ENCODE measurements at regions not wholly inside any gene's neighbourhood (a gene's known extent, or its start where the extent isn't known, plus 50 kb on each side); places are given as distances from the start of the nearest gene placed in this dataset.

- Histone ChIP-seq H2AFZ (ENCODE audit: low read depth, low read length) (no peak overlapping the region), H3K27me3 (ENCODE audit: insufficient read depth, low read length) (no peaks in the 10 kb centered on the region), H3K4me3 (ENCODE audit: low read length) (no peak overlapping the region)
Measured at GRCh38 chr6:43909474-43910148, 139.6 kb downstream of the VEGFA start.

GRCh38 chr6:43907789-43908472 is 137.9 kb downstream of the VEGFA start:
- H3K36me3 ChIP-seq (ENCODE audit: insufficient read depth, low read length): no peaks in the 10 kb centered on the region
- no peaks in the 10 kb centered on the region for H3K27me3 ChIP-seq (ENCODE audit: insufficient read depth, low read length)
- no peak overlapping the region for H2AFZ ChIP-seq (ENCODE audit: low read depth, low read length)
- no peaks in the 10 kb centered on the region for H3K9me3 ChIP-seq (ENCODE audit: low read length)
- H3K4me3 ChIP-seq (ENCODE audit: low read length): no peak overlapping the region
- H3K4me1 ChIP-seq (ENCODE audit: insufficient read depth, low read length): peaks cover 3% of the 10 kb centered on the region

More at GRCh38 chr6:43909474-43910148, 139.6 kb downstream of the VEGFA start:
- no peaks in the 10 kb centered on the region for H3K36me3 ChIP-seq (ENCODE audit: insufficient read depth, low read length)
- H3K9me3 ChIP-seq (ENCODE audit: low read length): no peaks in the 10 kb centered on the region
- H3K4me1 ChIP-seq (ENCODE audit: insufficient read depth, low read length): peaks cover 3% of the 10 kb centered on the region

GRCh38 chr6:43907312-43907711 is 137.3 kb downstream of the VEGFA start:
- Histone ChIP-seq H3K4me3 (ENCODE audit: low read length) (no peak overlapping the region), H2AFZ (ENCODE audit: low read depth, low read length) (no peak overlapping the region), H3K9me3 (ENCODE audit: low read length) (no peaks in the 10 kb centered on the region), H3K4me1 (ENCODE audit: insufficient read depth, low read length) (peaks cover 3% of the 10 kb centered on the region), H3K27me3 (ENCODE audit: insufficient read depth, low read length) (no peaks in the 10 kb centered on the region), H3K36me3 (ENCODE audit: insufficient read depth, low read length) (no peaks in the 10 kb centered on the region)

- H3K27me3 ChIP-seq (ENCODE audit: insufficient read depth, low read length): peaks cover 11% of the 10 kb centered on the region
- H3K4me1 ChIP-seq (ENCODE audit: insufficient read depth, low read length): no peaks in the 10 kb centered on the region
- H2AFZ ChIP-seq (ENCODE audit: low read depth, low read length): no peak overlapping the region
Measured at GRCh38 chr6:43904311-43905123, 134.5 kb downstream of the VEGFA start.

GRCh38 chr6:43903739-43904290 is 133.8 kb downstream of the VEGFA start:
- H3K4me1 ChIP-seq (ENCODE audit: insufficient read depth, low read length): no peaks in the 10 kb centered on the region
- peaks cover 11% of the 10 kb centered on the region for H3K27me3 ChIP-seq (ENCODE audit: insufficient read depth, low read length)
- no peak overlapping the region for H3K4me3 ChIP-seq (ENCODE audit: low read length)

More at GRCh38 chr6:43904311-43905123, 134.5 kb downstream of the VEGFA start:
- Histone ChIP-seq H3K9me3 (ENCODE audit: low read length) (no peaks in the 10 kb centered on the region), H3K4me3 (ENCODE audit: low read length) (no peak overlapping the region), H3K36me3 (ENCODE audit: insufficient read depth, low read length) (no peaks in the 10 kb centered on the region)

GRCh38 chr6:43901733-43902230 is 131.8 kb downstream of the VEGFA start:
- H3K27me3 ChIP-seq (ENCODE audit: insufficient read depth, low read length): peaks cover 11% of the 10 kb centered on the region
- no peak overlapping the region for H3K4me3 ChIP-seq (ENCODE audit: low read length)
- no peaks in the 10 kb centered on the region for H3K36me3 ChIP-seq (ENCODE audit: insufficient read depth, low read length)
- no peak overlapping the region for H2AFZ ChIP-seq (ENCODE audit: low read depth, low read length)
- H3K9me3 ChIP-seq (ENCODE audit: low read length): no peaks in the 10 kb centered on the region
- no peaks in the 10 kb centered on the region for H3K4me1 ChIP-seq (ENCODE audit: insufficient read depth, low read length)

More at GRCh38 chr6:43903739-43904290, 133.8 kb downstream of the VEGFA start:
- Histone ChIP-seq H3K36me3 (ENCODE audit: insufficient read depth, low read length) (no peaks in the 10 kb centered on the region), H2AFZ (ENCODE audit: low read depth, low read length) (no peak overlapping the region), H3K9me3 (ENCODE audit: low read length) (no peaks in the 10 kb centered on the region)

GRCh38 chr6:43900916-43901732 is 131.1 kb downstream of the VEGFA start:
- Histone ChIP-seq H3K4me1 (ENCODE audit: insufficient read depth, low read length) (no peaks in the 10 kb centered on the region), H3K4me3 (ENCODE audit: low read length) (no peak overlapping the region), H3K9me3 (ENCODE audit: low read length) (no peaks in the 10 kb centered on the region), H3K27me3 (ENCODE audit: insufficient read depth, low read length) (peaks cover 11% of the 10 kb centered on the region), H3K36me3 (ENCODE audit: insufficient read depth, low read length) (no peaks in the 10 kb centered on the region), H2AFZ (ENCODE audit: low read depth, low read length) (no peak overlapping the region)

- Histone ChIP-seq H3K4me1 (ENCODE audit: insufficient read depth, low read length) (no peaks in the 10 kb centered on the region), H3K9me3 (ENCODE audit: low read length) (no peaks in the 10 kb centered on the region), H2AFZ (ENCODE audit: low read depth, low read length) (no peak overlapping the region), H3K36me3 (ENCODE audit: insufficient read depth, low read length) (no peaks in the 10 kb centered on the region), H3K27me3 (ENCODE audit: insufficient read depth, low read length) (peaks cover 11% of the 10 kb centered on the region), H3K4me3 (ENCODE audit: low read length) (no peak overlapping the region)
Measured at GRCh38 chr6:43900560-43900915, 130.5 kb downstream of the VEGFA start.

GRCh38 chr6:43899830-43900229 is 129.8 kb downstream of the VEGFA start:
- no peaks in the 10 kb centered on the region for H3K4me1 ChIP-seq (ENCODE audit: insufficient read depth, low read length)
- no peak overlapping the region for H3K4me3 ChIP-seq (ENCODE audit: low read length)
- H2AFZ ChIP-seq (ENCODE audit: low read depth, low read length): no peak overlapping the region
- peaks cover 11% of the 10 kb centered on the region for H3K27me3 ChIP-seq (ENCODE audit: insufficient read depth, low read length)
- no peaks in the 10 kb centered on the region for H3K9me3 ChIP-seq (ENCODE audit: low read length)
- H3K36me3 ChIP-seq (ENCODE audit: insufficient read depth, low read length): no peaks in the 10 kb centered on the region

- Histone ChIP-seq H2AFZ (ENCODE audit: low read depth, low read length) (no peak overlapping the region), H3K4me3 (ENCODE audit: low read length) (no peak overlapping the region), H3K27me3 (ENCODE audit: insufficient read depth, low read length) (peaks cover 11% of the 10 kb centered on the region), H3K9me3 (ENCODE audit: low read length) (no peaks in the 10 kb centered on the region), H3K4me1 (ENCODE audit: insufficient read depth, low read length) (no peaks in the 10 kb centered on the region), H3K36me3 (ENCODE audit: insufficient read depth, low read length) (no peaks in the 10 kb centered on the region)
Measured at GRCh38 chr6:43898358-43899131, 128.5 kb downstream of the VEGFA start.

GRCh38 chr6:43897571-43898302 is 127.7 kb downstream of the VEGFA start:
- Histone ChIP-seq H3K27me3 (ENCODE audit: insufficient read depth, low read length) (peaks cover 13% of the 10 kb centered on the region), H2AFZ (ENCODE audit: low read depth, low read length) (no peak overlapping the region), H3K4me1 (ENCODE audit: insufficient read depth, low read length) (no peaks in the 10 kb centered on the region), H3K9me3 (ENCODE audit: low read length) (no peaks in the 10 kb centered on the region), H3K36me3 (ENCODE audit: insufficient read depth, low read length) (no peaks in the 10 kb centered on the region), H3K4me3 (ENCODE audit: low read length) (no peak overlapping the region)

Data from neuron (in vitro differentiated cells).